ENCODE measurements at regions not wholly inside any gene's neighbourhood (a gene's known extent, or its start where the extent isn't known, plus 50 kb on each side); places are given as distances from the start of the nearest gene placed in this dataset.

DNA sequence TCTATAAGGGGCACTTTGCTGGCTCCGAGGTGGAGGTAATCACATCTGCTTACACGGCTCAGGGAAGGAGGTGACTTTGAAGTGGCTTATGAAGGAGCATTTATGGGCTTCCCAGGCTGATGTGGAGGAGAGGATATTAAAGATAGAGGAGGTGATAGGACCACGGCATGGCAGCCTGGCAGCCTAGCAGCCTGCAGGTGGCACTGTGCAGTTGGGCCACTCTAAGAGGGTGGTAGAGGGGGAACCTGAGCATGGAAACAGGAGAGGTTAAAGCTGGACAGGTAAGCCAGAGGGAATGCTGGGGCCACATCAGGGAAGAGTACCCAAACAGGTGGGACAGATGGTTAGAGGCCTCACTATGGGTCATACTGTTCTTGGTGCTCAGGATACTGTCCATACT is 375.0 kb downstream of the WDR72 start:
- Histone ChIP-seq H3K27ac (no peak overlapping the region), H3K27me3 (replicated peaks) (no peaks in the 10 kb centered on the region), H3K36me3 (no peaks in the 10 kb centered on the region), H3K4me1 (replicated peaks) (no peaks in the 10 kb centered on the region), H3K4me3 (no peak overlapping the region), H3K9me3 (replicated peaks) (no peaks in the 10 kb centered on the region)
- DNase-seq (ENCODE audit: low read depth in 1 of 2, low spot score in 2 of 2) = no peak

DNA sequence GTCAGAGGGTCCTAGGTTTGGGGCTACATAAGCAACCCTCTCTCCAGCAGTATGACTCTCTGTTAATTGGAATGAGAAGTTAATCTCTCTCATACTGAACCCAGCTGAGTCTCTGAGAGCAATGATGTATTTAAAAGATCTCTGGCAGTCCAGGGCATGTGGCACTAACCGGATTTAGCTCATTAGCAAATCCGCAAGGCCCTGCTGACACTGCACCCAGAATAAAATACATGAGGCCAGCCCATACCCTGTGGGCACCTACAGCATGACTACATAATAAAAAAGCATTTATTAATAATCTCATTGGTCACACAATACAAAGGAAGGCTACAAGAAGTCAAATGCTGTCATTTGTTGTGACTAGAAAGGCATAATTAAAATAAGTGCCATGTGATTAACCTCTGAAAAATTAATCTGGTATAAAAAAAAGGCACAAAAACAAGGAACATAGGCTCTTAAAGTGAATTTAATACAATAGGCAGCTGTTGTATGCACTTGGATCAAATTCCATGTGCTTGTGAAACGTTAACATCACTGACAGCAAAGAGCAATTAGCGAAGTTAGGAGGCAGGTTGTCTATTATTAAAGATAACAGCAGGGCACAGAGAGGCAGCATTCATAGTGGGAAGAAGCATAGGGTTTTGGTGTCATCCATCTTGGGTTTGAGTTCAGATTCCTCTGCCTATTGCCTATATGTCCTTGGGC is 381.2 kb downstream of the WDR72 start:
- DNase-seq (ENCODE audit: low read depth in 1 of 2, low spot score in 2 of 2) = no peak
- Histone ChIP-seq H3K27me3 (replicated peaks) (no peaks in the 10 kb centered on the region), H3K4me1 (replicated peaks) (no peaks in the 10 kb centered on the region), H3K9me3 (replicated peaks) (no peaks in the 10 kb centered on the region), H3K4me3 (no peak overlapping the region), H3K27ac (no peak overlapping the region), H3K36me3 (no peaks in the 10 kb centered on the region)

DNA sequence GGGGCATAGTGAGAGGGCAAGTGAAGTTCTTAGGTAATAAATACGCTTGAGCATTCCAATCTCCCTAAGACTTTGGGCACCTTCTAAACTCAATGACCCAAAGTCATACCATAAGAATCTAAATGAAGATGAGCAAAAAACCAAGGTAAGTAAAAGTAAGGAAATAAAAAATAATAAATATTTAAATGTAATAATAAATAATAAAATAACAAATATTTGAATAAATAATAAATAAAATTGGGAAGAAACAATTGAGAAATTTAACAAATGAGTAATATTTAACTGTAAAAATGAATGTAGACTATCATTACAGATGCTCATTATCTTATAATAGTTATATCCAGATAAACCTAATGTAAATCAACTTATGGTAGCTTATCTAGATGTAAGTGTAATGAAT is 391.7 kb downstream of the WDR72 start:
- no peaks in the 10 kb centered on the region for H3K27me3 ChIP-seq (replicated peaks)
- H3K36me3 ChIP-seq = no peaks in the 10 kb centered on the region
- no peak for DNase-seq (ENCODE audit: low read depth in 1 of 2, low spot score in 2 of 2)
- H3K4me3 ChIP-seq = no peak overlapping the region
- no peaks in the 10 kb centered on the region for H3K9me3 ChIP-seq (replicated peaks)
- H3K27ac ChIP-seq = no peak overlapping the region
- H3K4me1 ChIP-seq (replicated peaks) = no peaks in the 10 kb centered on the region

DNA sequence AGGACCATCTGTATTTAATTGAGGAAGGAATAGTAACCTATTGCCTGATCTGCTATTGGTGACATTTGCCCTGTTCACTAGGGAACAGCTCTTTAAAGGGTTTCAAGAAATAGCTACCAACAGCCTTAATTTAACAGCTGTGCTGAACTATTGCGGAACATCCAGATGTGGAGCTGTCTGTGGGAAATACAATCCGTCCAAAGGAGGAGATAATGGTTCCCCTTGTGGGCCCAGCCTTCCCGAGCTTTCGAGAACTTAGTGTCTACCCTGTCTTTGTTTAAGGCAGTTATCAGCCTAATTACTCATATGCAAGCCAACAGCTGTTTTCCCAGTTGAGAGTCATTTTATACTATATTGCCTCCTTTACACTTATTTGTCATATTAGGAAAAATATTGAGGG is 398.6 kb downstream of the WDR72 start:
- no peak for DNase-seq (ENCODE audit: low read depth in 1 of 2, low spot score in 2 of 2)
- no peak overlapping the region for H3K27ac ChIP-seq
- H3K4me1 ChIP-seq (replicated peaks) = no peaks in the 10 kb centered on the region
- no peaks in the 10 kb centered on the region for H3K36me3 ChIP-seq
- no peaks in the 10 kb centered on the region for H3K9me3 ChIP-seq (replicated peaks)
- H3K27me3 ChIP-seq (replicated peaks) = no peaks in the 10 kb centered on the region
- H3K4me3 ChIP-seq = no peak overlapping the region

DNA sequence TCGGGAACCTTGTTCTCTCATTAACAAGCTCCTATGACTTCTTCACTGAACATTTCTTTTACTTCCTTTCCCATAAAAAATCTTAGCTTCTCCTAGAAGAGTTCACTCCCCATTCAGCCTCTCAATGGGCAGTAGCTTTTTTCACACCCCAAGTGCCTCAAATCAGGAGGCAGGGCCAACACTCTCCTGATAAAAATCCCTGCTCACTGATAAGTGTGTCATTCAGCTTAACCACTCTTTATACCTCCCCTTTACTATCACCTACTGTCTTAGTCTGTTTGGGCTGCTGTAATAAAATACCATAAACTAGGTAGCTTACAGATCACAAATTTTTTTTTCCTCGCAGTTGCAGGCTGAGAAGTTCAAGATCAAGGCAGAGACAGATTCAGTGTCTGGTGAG is 400.4 kb downstream of the WDR72 start:
- Histone ChIP-seq H3K4me1 (replicated peaks) (no peaks in the 10 kb centered on the region), H3K27ac (no peak overlapping the region), H3K4me3 (no peak overlapping the region), H3K9me3 (replicated peaks) (no peaks in the 10 kb centered on the region), H3K36me3 (no peaks in the 10 kb centered on the region), H3K27me3 (replicated peaks) (no peaks in the 10 kb centered on the region)
- DNase-seq (ENCODE audit: low read depth in 1 of 2, low spot score in 2 of 2) = no peak

DNA sequence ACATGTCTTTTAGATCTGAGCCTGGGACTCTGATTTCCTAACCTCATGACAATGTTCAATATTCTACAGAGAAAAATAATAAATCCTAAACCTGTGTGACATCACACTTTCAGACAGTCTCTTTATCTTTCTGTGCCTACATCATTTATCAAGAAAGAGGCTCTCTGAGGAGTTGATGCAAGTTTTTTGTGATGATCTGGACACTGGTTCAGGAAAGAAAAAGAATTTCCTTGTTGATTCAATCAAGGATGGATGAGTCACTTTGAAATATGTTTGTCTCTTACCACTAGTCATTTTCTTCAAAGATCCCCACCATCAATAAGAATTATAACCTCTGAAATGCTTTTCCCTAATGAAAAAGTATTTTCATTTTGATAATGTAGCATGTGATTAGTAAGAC is 404.6 kb downstream of the WDR72 start:
- H3K4me3 ChIP-seq = no peak overlapping the region
- H3K27me3 ChIP-seq (replicated peaks) = no peaks in the 10 kb centered on the region
- H3K9me3 ChIP-seq (replicated peaks) = no peaks in the 10 kb centered on the region
- no peaks in the 10 kb centered on the region for H3K36me3 ChIP-seq
- H3K27ac ChIP-seq = no peak overlapping the region
- H3K4me1 ChIP-seq (replicated peaks) = no peaks in the 10 kb centered on the region
- no peak for DNase-seq (ENCODE audit: low read depth in 1 of 2, low spot score in 2 of 2)

GRCh38 chr15:53351373-53351772 is 408.1 kb downstream of the WDR72 start:
- Histone ChIP-seq H3K27me3 (replicated peaks) (no peaks in the 10 kb centered on the region), H3K4me1 (replicated peaks) (no peaks in the 10 kb centered on the region), H3K4me3 (no peak overlapping the region), H3K27ac (no peak overlapping the region), H3K36me3 (no peaks in the 10 kb centered on the region), H3K9me3 (replicated peaks) (no peaks in the 10 kb centered on the region)
- no peak for DNase-seq (ENCODE audit: low read depth in 1 of 2, low spot score in 2 of 2)

- Histone ChIP-seq H3K9me3 (replicated peaks) (no peaks in the 10 kb centered on the region), H3K4me3 (no peak overlapping the region), H3K4me1 (replicated peaks) (no peaks in the 10 kb centered on the region), H3K27ac (no peak overlapping the region), H3K36me3 (no peaks in the 10 kb centered on the region), H3K27me3 (replicated peaks) (no peaks in the 10 kb centered on the region)
- DNase-seq (ENCODE audit: low read depth in 1 of 2, low spot score in 2 of 2) = no peak
Measured at GRCh38 chr15:53346583-53346982, 412.9 kb downstream of the WDR72 start.

GRCh38 chr15:53331328-53332190 is 427.9 kb downstream of the WDR72 start:
- DNase-seq (ENCODE audit: low read depth in 1 of 2, low spot score in 2 of 2) = no peak
- Histone ChIP-seq H3K4me3 (no peak overlapping the region), H3K27me3 (replicated peaks) (no peaks in the 10 kb centered on the region), H3K36me3 (no peaks in the 10 kb centered on the region), H3K9me3 (replicated peaks) (no peaks in the 10 kb centered on the region), H3K4me1 (replicated peaks) (no peaks in the 10 kb centered on the region), H3K27ac (no peak overlapping the region)

- Histone ChIP-seq H3K27ac (no peak overlapping the region), H3K9me3 (replicated peaks) (no peaks in the 10 kb centered on the region), H3K4me3 (no peak overlapping the region), H3K27me3 (replicated peaks) (no peaks in the 10 kb centered on the region), H3K4me1 (replicated peaks) (no peaks in the 10 kb centered on the region), H3K36me3 (no peaks in the 10 kb centered on the region)
- no peak for DNase-seq (ENCODE audit: low read depth in 1 of 2, low spot score in 2 of 2)
Measured at GRCh38 chr15:53328341-53328740, 431.1 kb downstream of the WDR72 start.

DNA sequence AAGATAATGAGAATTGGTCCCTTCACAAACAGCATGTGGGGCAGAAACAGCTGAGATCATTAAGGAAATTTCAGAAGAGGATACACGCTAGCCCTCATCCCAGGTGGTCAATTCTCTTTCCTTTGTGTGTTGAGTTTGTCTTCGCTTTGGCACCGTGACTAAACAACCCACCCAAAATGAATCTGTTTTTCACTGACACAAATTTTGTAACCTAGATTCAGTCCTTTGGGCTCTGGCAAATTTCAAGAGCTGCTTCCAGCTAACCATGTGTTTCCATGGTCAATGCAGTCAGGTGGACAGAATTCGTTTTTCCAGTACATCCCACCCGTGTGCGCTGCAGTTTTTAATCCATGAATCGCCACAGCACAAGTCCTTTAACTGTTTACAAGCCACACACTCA is 435.4 kb downstream of the WDR72 start:
- Histone ChIP-seq H3K4me3 (no peak overlapping the region), H3K4me1 (replicated peaks) (no peaks in the 10 kb centered on the region), H3K36me3 (no peaks in the 10 kb centered on the region), H3K27ac (no peak overlapping the region), H3K9me3 (replicated peaks) (no peaks in the 10 kb centered on the region), H3K27me3 (replicated peaks) (no peaks in the 10 kb centered on the region)
- no peak for DNase-seq (ENCODE audit: low read depth in 1 of 2, low spot score in 2 of 2)

GRCh38 chr15:53323191-53323590 is 436.3 kb downstream of the WDR72 start:
- no peak overlapping the region for H3K4me3 ChIP-seq
- H3K4me1 ChIP-seq (replicated peaks) = no peaks in the 10 kb centered on the region
- H3K36me3 ChIP-seq = no peaks in the 10 kb centered on the region
- H3K9me3 ChIP-seq (replicated peaks) = no peaks in the 10 kb centered on the region
- DNase-seq (ENCODE audit: low read depth in 1 of 2, low spot score in 2 of 2) = peak in 1 of 2 experiments; percentile 2
- no peak overlapping the region for H3K27ac ChIP-seq
- H3K27me3 ChIP-seq (replicated peaks) = no peaks in the 10 kb centered on the region

- Histone ChIP-seq H3K27me3 (replicated peaks) (no peaks in the 10 kb centered on the region), H3K4me1 (replicated peaks) (no peaks in the 10 kb centered on the region), H3K4me3 (no peak overlapping the region), H3K27ac (no peak overlapping the region), H3K36me3 (no peaks in the 10 kb centered on the region), H3K9me3 (replicated peaks) (no peaks in the 10 kb centered on the region)
- no peak for DNase-seq (ENCODE audit: low read depth in 1 of 2, low spot score in 2 of 2)
Measured at GRCh38 chr15:53320816-53321215, 438.6 kb downstream of the WDR72 start.

- Histone ChIP-seq H3K27ac (no peak overlapping the region), H3K36me3 (no peaks in the 10 kb centered on the region), H3K4me3 (no peak overlapping the region), H3K9me3 (replicated peaks) (no peaks in the 10 kb centered on the region), H3K4me1 (replicated peaks) (no peaks in the 10 kb centered on the region), H3K27me3 (replicated peaks) (no peaks in the 10 kb centered on the region)
- no peak for DNase-seq (ENCODE audit: low read depth in 1 of 2, low spot score in 2 of 2)
Measured at GRCh38 chr15:53312707-53313106, 446.8 kb downstream of the WDR72 start.
